H1 (cell line): ENCODE measurements at regions not wholly inside any gene's neighbourhood (a gene's known extent, or its start where the extent isn't known, plus 50 kb on each side); places are given as distances from the start of the nearest gene placed in this dataset.

Experiments used
- CHD1 ChIP-seq: IDR thresholded peaks from 2 replicates; pipeline ENCODE4 v1.6.1; 2012; ENCODE audit warnings: low read depth, low read length, improper control_type of control experiment
- RFX5 ChIP-seq: IDR thresholded peaks from 2 replicates; pipeline ENCODE4 v1.6.1; 2011; ENCODE audit warnings: low read depth, low read length, improper control_type of control experiment, borderline replicate concordance
- TF ChIP-seq, protein P1 (sequence below), 3 experiments: IDR thresholded peaks; 1 replicate in 2 of 3; 2 replicates in 1 of 3; pipeline versions ENCODE4 v1.5.1 to v1.6.1; 2011; ENCODE audit warnings: low read length in 3 of 3, mild to moderate bottlenecking in 3 of 3, inconsistent platforms in 2 of 3, low read depth in 1 of 3, moderate library complexity in 1 of 3; ENCODE audit not compliant: insufficient read depth in 1 of 3; ENCODE audit errors: control extremely low read depth in 1 of 3
- TF ChIP-seq, protein P2 (sequence below): IDR thresholded peaks from 2 replicates; pipeline ENCODE4 v1.6.1; 2011; ENCODE audit warnings: low read depth, mild to moderate bottlenecking, low read length; ENCODE audit not compliant: insufficient read depth

GRCh38 chr1:245000872-245001188 lies 136.5 kb upstream of the HNRNPU start:
- TF ChIP-seq, protein P1, sequence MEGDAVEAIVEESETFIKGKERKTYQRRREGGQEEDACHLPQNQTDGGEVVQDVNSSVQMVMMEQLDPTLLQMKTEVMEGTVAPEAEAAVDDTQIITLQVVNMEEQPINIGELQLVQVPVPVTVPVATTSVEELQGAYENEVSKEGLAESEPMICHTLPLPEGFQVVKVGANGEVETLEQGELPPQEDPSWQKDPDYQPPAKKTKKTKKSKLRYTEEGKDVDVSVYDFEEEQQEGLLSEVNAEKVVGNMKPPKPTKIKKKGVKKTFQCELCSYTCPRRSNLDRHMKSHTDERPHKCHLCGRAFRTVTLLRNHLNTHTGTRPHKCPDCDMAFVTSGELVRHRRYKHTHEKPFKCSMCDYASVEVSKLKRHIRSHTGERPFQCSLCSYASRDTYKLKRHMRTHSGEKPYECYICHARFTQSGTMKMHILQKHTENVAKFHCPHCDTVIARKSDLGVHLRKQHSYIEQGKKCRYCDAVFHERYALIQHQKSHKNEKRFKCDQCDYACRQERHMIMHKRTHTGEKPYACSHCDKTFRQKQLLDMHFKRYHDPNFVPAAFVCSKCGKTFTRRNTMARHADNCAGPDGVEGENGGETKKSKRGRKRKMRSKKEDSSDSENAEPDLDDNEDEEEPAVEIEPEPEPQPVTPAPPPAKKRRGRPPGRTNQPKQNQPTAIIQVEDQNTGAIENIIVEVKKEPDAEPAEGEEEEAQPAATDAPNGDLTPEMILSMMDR (IDR thresholded peaks at IDR 0.05; ENCODE audit: control extremely low read depth in 1 of 3, insufficient read depth in 1 of 3, low read depth in 1 of 3, low read length in 3 of 3): no peak
- TF ChIP-seq CHD1: no peak
- TF ChIP-seq, protein P2, sequence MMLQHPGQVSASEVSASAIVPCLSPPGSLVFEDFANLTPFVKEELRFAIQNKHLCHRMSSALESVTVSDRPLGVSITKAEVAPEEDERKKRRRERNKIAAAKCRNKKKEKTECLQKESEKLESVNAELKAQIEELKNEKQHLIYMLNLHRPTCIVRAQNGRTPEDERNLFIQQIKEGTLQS: no peak
- no peak for TF ChIP-seq RFX5
